ENCODE measurements at regions not wholly inside any gene's neighbourhood (a gene's known extent, or its start where the extent isn't known, plus 50 kb on each side); places are given as distances from the start of the nearest gene placed in this dataset.

- no peak for TF ChIP-seq EP300 (IDR thresholded peaks at IDR 0.05)
- TF ChIP-seq CTCF (IDR thresholded peaks at IDR 0.05): no peak
These were observed 58.0 kb upstream of the CD82 start for GRCh38 chr11:44507491-44507890.

All from tibial nerve (tissue), 4 donors.